Astrocyte of the spinal cord (primary cell): ENCODE measurements at regions not wholly inside any gene's neighbourhood (a gene's known extent, or its start where the extent isn't known, plus 50 kb on each side); places are given as distances from the start of the nearest gene placed in this dataset.
"Not testable (repeated sequence)": the region's sequence is repeated elsewhere in the genome, so short reads cannot be mapped to it uniquely, and the experiment has no call there.

Source experiments
- DNase-seq: peaks from one replicate; pipeline ENCODE4 v3.0.0; 2011; ENCODE audit warnings: low read depth, low spot score
- H3K4me3 ChIP-seq: 2 replicates; pipeline ENCODE4 v1.5.1; 2011; ENCODE audit warnings: low read depth, mild to moderate bottlenecking, low read length, moderate library complexity
- in situ Hi-C: cut with HindIII; loops from 2 replicates; pipeline ENCODE4 v1.10.0; 2017; ENCODE audit warnings: low sequenced_read_pairs
- TF ChIP-seq, protein P1 (sequence below): IDR thresholded peaks from 2 replicates; pipeline ENCODE4 v1.5.1; 2012; ENCODE audit warnings: low read depth, mild to moderate bottlenecking, low read length, inconsistent platforms

DNA sequence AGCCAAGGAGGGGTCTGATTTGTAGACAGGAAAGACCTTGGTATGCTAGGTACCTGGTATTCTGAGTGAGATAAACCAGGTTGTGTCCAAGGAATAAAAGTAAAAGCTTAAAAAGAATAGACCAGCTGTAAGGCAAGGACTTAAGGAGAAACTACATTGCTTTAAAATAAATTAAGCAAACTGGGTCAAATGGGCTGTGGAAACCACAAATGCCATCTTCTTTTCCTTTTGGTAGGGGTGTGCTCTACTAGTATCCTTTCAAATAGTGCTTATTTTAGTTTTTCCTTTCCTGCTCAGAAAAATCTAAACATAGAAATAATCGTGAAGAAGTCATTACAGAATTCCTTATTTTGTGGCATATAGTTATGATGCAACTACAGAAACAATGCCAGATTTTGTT is 138.6 kb upstream of the KLF12 start:
- TF ChIP-seq, protein P1, sequence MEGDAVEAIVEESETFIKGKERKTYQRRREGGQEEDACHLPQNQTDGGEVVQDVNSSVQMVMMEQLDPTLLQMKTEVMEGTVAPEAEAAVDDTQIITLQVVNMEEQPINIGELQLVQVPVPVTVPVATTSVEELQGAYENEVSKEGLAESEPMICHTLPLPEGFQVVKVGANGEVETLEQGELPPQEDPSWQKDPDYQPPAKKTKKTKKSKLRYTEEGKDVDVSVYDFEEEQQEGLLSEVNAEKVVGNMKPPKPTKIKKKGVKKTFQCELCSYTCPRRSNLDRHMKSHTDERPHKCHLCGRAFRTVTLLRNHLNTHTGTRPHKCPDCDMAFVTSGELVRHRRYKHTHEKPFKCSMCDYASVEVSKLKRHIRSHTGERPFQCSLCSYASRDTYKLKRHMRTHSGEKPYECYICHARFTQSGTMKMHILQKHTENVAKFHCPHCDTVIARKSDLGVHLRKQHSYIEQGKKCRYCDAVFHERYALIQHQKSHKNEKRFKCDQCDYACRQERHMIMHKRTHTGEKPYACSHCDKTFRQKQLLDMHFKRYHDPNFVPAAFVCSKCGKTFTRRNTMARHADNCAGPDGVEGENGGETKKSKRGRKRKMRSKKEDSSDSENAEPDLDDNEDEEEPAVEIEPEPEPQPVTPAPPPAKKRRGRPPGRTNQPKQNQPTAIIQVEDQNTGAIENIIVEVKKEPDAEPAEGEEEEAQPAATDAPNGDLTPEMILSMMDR: no peak
- no peak overlapping the region for H3K4me3 ChIP-seq
- in situ Hi-C loops: no loop called here
- DNase-seq: no peak

DNA sequence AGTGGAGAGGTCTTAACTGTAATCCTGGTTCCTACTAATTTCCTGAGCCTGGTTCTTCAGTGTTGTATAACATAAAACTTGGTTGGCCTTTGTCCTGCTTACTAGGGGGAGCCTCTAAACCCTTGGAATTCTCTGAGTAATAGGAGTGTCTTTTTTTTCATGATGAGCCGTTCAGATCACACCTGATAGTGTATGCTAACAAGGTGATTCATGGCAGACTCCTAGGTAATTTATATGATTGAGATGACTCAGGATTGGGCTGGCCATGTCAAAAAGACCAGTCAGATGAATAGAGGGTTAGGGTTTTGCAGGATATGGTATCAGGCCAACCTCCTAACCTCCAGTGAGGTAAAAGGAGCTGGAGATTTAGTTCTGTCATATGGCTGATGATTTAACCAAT is 135.8 kb upstream of the KLF12 start:
- in situ Hi-C loops: no loop called here
- TF ChIP-seq, protein P1: no peak
- no peak overlapping the region for H3K4me3 ChIP-seq
- DNase-seq: no peak

DNA sequence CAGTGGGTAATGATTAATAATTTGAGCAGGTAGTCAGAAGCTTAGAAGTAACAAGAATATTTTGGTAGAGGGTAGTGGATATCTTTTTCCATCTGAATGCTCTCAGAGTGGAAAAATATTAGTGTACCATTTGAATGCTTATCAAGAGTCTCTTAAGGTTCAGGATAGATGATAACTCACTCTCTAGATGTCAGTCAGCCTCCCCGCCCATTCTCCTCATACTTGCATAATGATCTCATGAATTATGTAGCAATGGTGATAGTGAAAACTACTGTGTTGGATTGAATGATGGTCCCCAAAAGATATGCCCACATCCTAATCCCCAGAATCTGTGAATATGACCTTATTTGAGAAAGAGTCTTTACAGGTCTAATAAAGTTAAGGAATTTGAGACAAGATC is 132.7 kb upstream of the KLF12 start:
- in situ Hi-C loops: no loop called here
- DNase-seq: no peak
- TF ChIP-seq, protein P1: no peak
- no peak overlapping the region for H3K4me3 ChIP-seq

DNA sequence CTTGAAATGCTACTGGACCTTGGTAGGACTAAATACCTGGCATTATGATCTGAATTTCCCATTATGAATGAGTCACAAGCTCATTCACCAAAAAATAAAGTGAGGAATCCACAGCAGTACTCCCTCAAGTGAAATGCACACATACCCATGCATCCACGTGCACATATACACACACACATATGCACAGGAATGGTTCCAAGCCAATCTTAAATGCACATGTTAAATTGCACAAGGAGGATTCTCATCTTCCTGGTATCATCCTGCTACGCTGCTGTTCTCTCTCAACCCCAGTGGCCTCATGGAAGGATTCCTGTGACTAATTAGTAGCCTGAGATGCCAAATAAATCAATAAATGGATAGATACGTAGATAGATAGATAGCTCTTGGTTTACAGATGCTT is 132.1 kb upstream of the KLF12 start:
- TF ChIP-seq, protein P1: no peak
- no peak for DNase-seq
- in situ Hi-C loops: no loop called here
- no peak overlapping the region for H3K4me3 ChIP-seq

DNA sequence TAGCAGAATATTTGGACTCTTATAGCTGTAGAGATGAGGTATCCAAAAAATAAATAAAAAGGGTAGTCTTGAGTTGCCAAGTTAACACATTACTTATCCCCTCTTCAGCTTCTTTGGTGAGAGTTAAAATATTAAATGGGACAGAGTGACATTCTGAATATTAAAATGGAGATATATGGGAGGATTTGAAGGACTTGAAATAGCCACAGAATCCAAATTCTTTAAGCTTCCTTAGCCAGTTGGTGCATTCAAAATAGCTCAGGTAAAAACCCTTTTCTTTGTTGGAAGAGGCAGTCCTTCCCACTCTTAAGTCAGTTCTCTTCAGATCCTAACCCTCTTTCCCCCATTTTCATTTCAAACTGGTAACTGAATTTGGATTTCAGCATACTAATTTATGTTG is 130.1 kb upstream of the KLF12 start:
- DNase-seq: no peak
- TF ChIP-seq, protein P1: no peak
- H3K4me3 ChIP-seq: no peak overlapping the region
- in situ Hi-C loops: no loop called here

DNA sequence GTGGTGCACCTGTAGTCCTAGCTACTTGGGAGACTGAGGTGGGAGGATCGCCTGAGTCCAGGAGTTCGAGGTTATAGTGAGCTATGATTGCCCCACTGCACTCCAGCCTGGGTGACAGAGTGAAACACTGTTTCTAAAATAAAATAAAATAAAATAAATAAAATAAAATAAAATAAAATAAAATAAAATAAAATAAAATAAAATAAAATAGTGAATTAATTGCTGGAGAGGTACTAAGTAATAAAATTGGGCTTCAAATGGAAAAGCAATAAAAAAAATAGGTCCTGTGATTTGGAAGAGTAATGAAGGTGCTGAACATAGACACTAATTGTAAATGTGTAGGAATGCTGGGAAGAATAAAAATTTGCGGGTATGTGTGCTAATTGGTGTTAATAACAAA is 126.2 kb upstream of the KLF12 start:
- DNase-seq, H3K4me3 ChIP-seq, in situ Hi-C loops: not testable (repeated sequence)

DNA sequence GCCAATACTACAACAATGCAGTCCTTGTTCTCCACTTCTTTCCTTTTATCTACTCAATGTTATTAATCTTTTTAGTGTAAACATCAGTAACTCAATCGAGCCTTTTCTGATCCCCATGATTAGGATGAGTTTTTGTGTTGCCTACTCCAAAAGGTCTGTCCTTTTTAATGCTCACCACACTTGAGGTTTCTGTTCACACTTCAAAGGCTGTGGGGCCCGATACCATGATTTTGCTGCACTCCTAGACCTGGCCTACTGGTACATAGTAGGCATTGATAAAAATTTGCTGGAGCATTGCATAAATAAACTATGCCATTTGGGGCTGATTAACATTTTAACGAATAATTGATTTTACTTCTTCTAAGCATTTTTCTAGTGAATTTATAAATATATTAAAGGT is 125.4 kb upstream of the KLF12 start:
- no peak for DNase-seq
- H3K4me3 ChIP-seq: no peak overlapping the region
- in situ Hi-C loops: no loop called here
- TF ChIP-seq, protein P1: no peak
